ENCODE measurements at regions not wholly inside any gene's neighbourhood (a gene's known extent, or its start where the extent isn't known, plus 50 kb on each side); places are given as distances from the start of the nearest gene placed in this dataset.
"Not testable (repeated sequence)": the region's sequence is repeated elsewhere in the genome, so short reads cannot be mapped to it uniquely, and the experiment has no call there.

DNA sequence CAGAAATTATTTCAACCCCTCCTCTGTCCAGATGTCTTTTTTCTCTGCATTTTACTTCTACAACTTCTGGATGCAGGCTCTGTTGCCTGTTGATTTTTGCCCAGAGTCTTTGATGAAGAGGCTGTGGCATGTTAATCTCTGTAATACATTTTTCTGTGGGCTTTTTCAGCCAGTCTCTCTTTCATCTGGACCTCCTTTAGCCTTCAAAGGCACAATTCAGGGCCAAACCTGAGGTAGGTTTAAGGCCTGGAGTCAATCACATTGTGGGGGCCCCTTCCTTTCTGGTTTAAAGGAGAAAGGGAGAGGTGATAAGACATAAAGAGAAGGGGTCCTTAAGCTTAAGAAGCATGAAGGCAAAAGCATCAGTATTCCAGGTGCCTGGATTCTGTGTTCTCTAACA, 553.7 kb downstream of the FLRT2 start:
- TF ChIP-seq, protein P1, sequence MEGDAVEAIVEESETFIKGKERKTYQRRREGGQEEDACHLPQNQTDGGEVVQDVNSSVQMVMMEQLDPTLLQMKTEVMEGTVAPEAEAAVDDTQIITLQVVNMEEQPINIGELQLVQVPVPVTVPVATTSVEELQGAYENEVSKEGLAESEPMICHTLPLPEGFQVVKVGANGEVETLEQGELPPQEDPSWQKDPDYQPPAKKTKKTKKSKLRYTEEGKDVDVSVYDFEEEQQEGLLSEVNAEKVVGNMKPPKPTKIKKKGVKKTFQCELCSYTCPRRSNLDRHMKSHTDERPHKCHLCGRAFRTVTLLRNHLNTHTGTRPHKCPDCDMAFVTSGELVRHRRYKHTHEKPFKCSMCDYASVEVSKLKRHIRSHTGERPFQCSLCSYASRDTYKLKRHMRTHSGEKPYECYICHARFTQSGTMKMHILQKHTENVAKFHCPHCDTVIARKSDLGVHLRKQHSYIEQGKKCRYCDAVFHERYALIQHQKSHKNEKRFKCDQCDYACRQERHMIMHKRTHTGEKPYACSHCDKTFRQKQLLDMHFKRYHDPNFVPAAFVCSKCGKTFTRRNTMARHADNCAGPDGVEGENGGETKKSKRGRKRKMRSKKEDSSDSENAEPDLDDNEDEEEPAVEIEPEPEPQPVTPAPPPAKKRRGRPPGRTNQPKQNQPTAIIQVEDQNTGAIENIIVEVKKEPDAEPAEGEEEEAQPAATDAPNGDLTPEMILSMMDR (IDR thresholded peaks at IDR 0.05; ENCODE audit: insufficient read depth, low read length) = no peak
- no peak overlapping the region for H3K4me3 ChIP-seq (ENCODE audit: low read depth, low read length)
- DNase-seq (ENCODE audit: low read depth) = no peak

DNA sequence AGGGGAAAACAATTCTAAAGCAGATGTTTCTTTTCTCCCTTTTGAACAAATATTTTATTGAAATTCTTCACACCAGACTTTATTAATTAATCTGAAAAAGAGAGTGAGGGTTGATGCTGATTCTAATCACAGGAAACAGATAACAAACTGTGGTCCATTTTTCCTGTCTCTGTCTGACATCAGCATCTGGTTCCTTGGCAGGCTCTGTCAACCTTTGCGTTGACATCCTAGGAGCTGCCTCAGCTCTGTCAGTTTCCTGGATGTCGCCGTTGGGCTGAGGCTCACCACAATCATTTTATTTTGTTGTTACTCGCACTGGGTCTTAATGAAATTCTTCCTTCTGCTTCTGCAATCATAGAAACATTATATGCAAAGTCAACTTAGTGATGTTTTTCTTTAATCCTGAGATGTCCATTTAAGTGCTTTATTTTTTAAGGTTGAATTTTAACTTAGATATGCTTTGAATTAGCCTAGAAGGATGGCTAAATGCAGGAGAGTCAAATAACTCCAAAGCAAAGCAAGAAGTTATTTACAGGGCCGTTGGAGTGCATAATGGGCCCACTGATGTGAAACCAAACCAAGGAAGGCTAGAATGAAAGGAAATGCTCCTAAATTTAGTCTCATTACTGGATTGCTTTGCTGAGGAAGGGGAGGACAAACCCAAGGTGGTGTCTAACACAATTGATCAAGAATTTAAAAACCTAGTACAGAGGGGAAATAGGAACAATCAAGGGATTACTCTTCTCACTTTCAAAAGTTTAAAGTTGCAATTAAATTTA, 542.4 kb downstream of the FLRT2 start:
- TF ChIP-seq, protein P1 (IDR thresholded peaks at IDR 0.05; ENCODE audit: insufficient read depth, low read length) = no peak
- no peak for DNase-seq (ENCODE audit: low read depth)

GRCh38 chr14:86066651-86067050, 536.7 kb downstream of the FLRT2 start:
- no peak overlapping the region for H3K4me3 ChIP-seq (ENCODE audit: low read depth, low read length)
- DNase-seq (ENCODE audit: low read depth) = no peak
- TF ChIP-seq, protein P1 (IDR thresholded peaks at IDR 0.05; ENCODE audit: insufficient read depth, low read length) = no peak

More for the DNA sequence above, 542.4 kb downstream of the FLRT2 start:
- no peak overlapping the region for H3K4me3 ChIP-seq (ENCODE audit: low read depth, low read length)

- TF ChIP-seq, protein P1 (IDR thresholded peaks at IDR 0.05; ENCODE audit: insufficient read depth, low read length) = no peak
- H3K4me3 ChIP-seq (ENCODE audit: low read depth, low read length) = no peak overlapping the region
- no peak for DNase-seq (ENCODE audit: low read depth)
These were observed 535.5 kb downstream of the FLRT2 start for GRCh38 chr14:86065407-86065806.

- not testable (repeated sequence) for H3K4me3 ChIP-seq (ENCODE audit: low read depth, low read length); DNase-seq (ENCODE audit: low read depth)
These were observed 534.7 kb downstream of the FLRT2 start for GRCh38 chr14:86064595-86064994.

DNA sequence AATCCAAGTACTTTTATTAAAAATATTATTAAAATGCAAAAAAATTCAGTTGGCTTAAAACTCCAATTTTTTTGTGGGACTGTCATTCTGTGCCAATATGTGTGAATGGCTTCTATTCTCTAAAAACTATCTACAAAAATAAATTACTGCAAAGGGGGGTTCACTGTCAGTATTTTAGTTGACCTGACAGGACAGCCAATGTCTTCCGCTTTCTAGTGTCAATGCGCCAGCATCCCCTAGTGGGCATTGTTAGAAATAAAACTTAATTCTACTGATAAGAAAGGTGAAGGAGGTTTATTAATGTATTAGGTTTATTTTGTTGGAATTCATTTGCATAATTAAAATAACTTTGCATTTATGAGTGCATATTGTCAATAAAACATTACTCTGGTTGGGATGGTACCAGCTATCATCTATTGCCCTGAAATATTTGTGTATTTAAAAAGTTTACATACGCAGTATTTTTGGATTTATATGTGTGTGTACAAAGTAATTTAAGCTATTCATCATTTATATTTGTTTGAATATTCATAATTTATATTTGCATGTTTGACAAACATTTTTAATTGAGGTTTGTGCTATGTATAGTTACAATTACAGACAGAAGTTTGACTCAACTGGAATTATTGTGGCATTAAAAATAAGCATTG, 527.2 kb downstream of the FLRT2 start:
- no peak overlapping the region for H3K4me3 ChIP-seq (ENCODE audit: low read depth, low read length)
- DNase-seq (ENCODE audit: low read depth) = peak; percentile 35
- TF ChIP-seq, protein P1 (IDR thresholded peaks at IDR 0.05; ENCODE audit: insufficient read depth, low read length) = peak; percentile 78

- TF ChIP-seq, protein P1 (IDR thresholded peaks at IDR 0.05; ENCODE audit: insufficient read depth, low read length) = no peak
- DNase-seq (ENCODE audit: low read depth) = peak; percentile 2
- no peak overlapping the region for H3K4me3 ChIP-seq (ENCODE audit: low read depth, low read length)
These were observed 525.6 kb downstream of the FLRT2 start for GRCh38 chr14:86055512-86056075.
